PC-9 (cell line): ENCODE measurements at regions not wholly inside any gene's neighbourhood (a gene's known extent, or its start where the extent isn't known, plus 50 kb on each side); places are given as distances from the start of the nearest gene placed in this dataset.
"Not testable (repeated sequence)": the region's sequence is repeated elsewhere in the genome, so short reads cannot be mapped to it uniquely, and the experiment has no call there.

Experiments used
- BruUV-seq: library from RNA; stranded (reverse); fragments of 400-500 nt; replicated peaks from 2 replicates; lab custom pipeline; 2021; lab: Mats Ljungman, UMichigan
- CTCF ChIA-PET: fragments of 300-600 bp; sonication (Branson Sonifier 250); formaldehyde crosslinking; loops from one replicate; lab custom pipeline; 2022; ENCODE audit warnings: antibody characterized with exemption; lab: Charles Lee
- POLR2A ChIA-PET: fragments of 300-600 bp; sonication (Branson Sonifier 250); formaldehyde crosslinking; loops from one replicate; lab custom pipeline; 2022; ENCODE audit warnings: antibody characterized with exemption; ENCODE audit not compliant: unreplicated experiment; lab: Charles Lee
- DNase-seq, 2 experiments: peaks; one replicate each; pipeline versions ENCODE4 v3.0.0 to v3.0.0-alpha.2; 2015 to 2022; ENCODE audit warnings: mixed read lengths in 1 of 2
- H2AFZ ChIP-seq: fragments of 200-600 bp; sonication (generic); 2 replicates; pipeline ENCODE4 v1.8.1; 2017; ENCODE audit warnings: antibody characterized with exemption
- H3F3A ChIP-seq: fragments of 200-600 bp; sonication (generic); 2 replicates; pipeline ENCODE4 v1.8.1; 2017; ENCODE audit warnings: antibody characterized with exemption, mild to moderate bottlenecking, low read depth; ENCODE audit not compliant: insufficient read depth
- H3K27ac ChIP-seq: fragments of 200-600 bp; sonication (generic); 2 replicates; pipeline ENCODE4 v1.6.1; 2016; ENCODE audit warnings: mixed run types
- H3K27me3 ChIP-seq: fragments of 200-600 bp; sonication (generic); 2 replicates; pipeline ENCODE4 v1.6.1; 2016; ENCODE audit warnings: low read depth, mixed run types; ENCODE audit not compliant: insufficient read depth
- H3K36me3 ChIP-seq: fragments of 200-600 bp; sonication (generic); 2 replicates; pipeline ENCODE4 v1.6.1; 2016; ENCODE audit warnings: low read depth, mixed run types
- H3K4me1 ChIP-seq: fragments of 200-600 bp; sonication (generic); replicated peaks from 2 replicates; pipeline ENCODE4 v1.6.1; 2016; ENCODE audit warnings: mixed run types; ENCODE audit not compliant: insufficient read depth
- H3K4me2 ChIP-seq: fragments of 200-600 bp; sonication (generic); 2 replicates; pipeline ENCODE4 v1.6.1; 2017; ENCODE audit warnings: mixed run types
- H3K4me3 ChIP-seq: fragments of 200-600 bp; sonication (generic); 2 replicates; pipeline ENCODE4 v1.6.1; 2016; ENCODE audit warnings: mixed run types
- H3K79me2 ChIP-seq: fragments of 200-600 bp; sonication (generic); 2 replicates; pipeline ENCODE4 v1.6.1; 2017; ENCODE audit warnings: low read depth, mixed run types
- H3K9me2 ChIP-seq: fragments of 200-600 bp; sonication (generic); 2 replicates; pipeline ENCODE4 v1.8.1; 2017; ENCODE audit warnings: mild to moderate bottlenecking; ENCODE audit not compliant: insufficient read depth
- H3K9me3 ChIP-seq: fragments of 200-600 bp; sonication (generic); 2 replicates; pipeline ENCODE4 v1.8.1; 2016; ENCODE audit warnings: low read depth; ENCODE audit not compliant: insufficient read depth
- H4K20me1 ChIP-seq: fragments of 200-600 bp; sonication (generic); 2 replicates; pipeline ENCODE4 v1.8.1; 2017; ENCODE audit not compliant: insufficient read depth
- CTCF ChIP-seq: fragments of 200-600 bp; sonication (generic); conservative IDR thresholded peaks from 2 replicates; pipeline ENCODE4 v1.6.1; 2017; ENCODE audit warnings: mixed run types, antibody characterized with exemption, mild to moderate bottlenecking, moderate library complexity
- EZH2 ChIP-seq: fragments of 200-600 bp; sonication (generic); IDR thresholded peaks from 2 replicates; pipeline ENCODE4 v1.8.0; 2017; ENCODE audit warnings: antibody characterized with exemption, low read depth
- intact Hi-C: fragments of 100-400 bp; cut with micrococcal nuclease; formaldehyde crosslinking; loops from one replicate; pipeline ENCODE4 v1.10.0; 2022; ENCODE audit not compliant: unreplicated experiment

- Histone ChIP-seq H3K4me1 (no peaks in the 10 kb centered on the region), H3K79me2 (no peaks in the 10 kb centered on the region), H3K4me3 (no peak overlapping the region), H2AFZ (no peak overlapping the region), H3K4me2 (no peak overlapping the region), H3K27me3 (peaks cover 46% of the 10 kb centered on the region), H4K20me1 (no peaks in the 10 kb centered on the region), H3K9me3 (no peaks in the 10 kb centered on the region), H3K9me2 (no peaks in the 10 kb centered on the region), H3K36me3 (no peaks in the 10 kb centered on the region), H3K27ac (no peak overlapping the region), H3F3A (no peaks in the 10 kb centered on the region)
- no TSS peak for BruUV-seq
- intact Hi-C loops, result no loop called here
- ChIA-PET POLR2A (no interaction called here), CTCF (no interaction called here)
- TF ChIP-seq CTCF, result no peak
- TF ChIP-seq EZH2, result no peak
- DNase-seq, result no peak
Observed at GRCh38 chr10:100645613-100646392, 99.6 kb upstream of the PAX2 start.

- ChIA-PET CTCF (no interaction called here), POLR2A (no interaction called here)
- TF ChIP-seq EZH2 (no peak), CTCF (no peak)
- Histone ChIP-seq H3K4me3 (no peak overlapping the region), H3K4me1 (no peaks in the 10 kb centered on the region), H3K9me2 (no peaks in the 10 kb centered on the region), H3K27ac (no peak overlapping the region), H3K27me3 (peaks cover 41% of the 10 kb centered on the region), H3K9me3 (no peaks in the 10 kb centered on the region), H3K36me3 (no peaks in the 10 kb centered on the region), H3K4me2 (no peak overlapping the region), H4K20me1 (no peaks in the 10 kb centered on the region), H2AFZ (no peak overlapping the region), H3K79me2 (no peaks in the 10 kb centered on the region), H3F3A (no peaks in the 10 kb centered on the region)
- intact Hi-C loops, result no loop called here
- no peak for DNase-seq
- BruUV-seq, result no TSS peak
Observed at GRCh38 chr10:100647928-100648327, 97.5 kb upstream of the PAX2 start.

- DNase-seq, result no peak
- Histone ChIP-seq H3K27me3 (peaks cover 33% of the 10 kb centered on the region), H3K4me1 (no peaks in the 10 kb centered on the region), H3K9me2 (no peaks in the 10 kb centered on the region), H3K4me2 (no peak overlapping the region), H4K20me1 (no peaks in the 10 kb centered on the region), H3K79me2 (no peaks in the 10 kb centered on the region), H3K36me3 (no peaks in the 10 kb centered on the region), H2AFZ (no peak overlapping the region), H3K27ac (no peak overlapping the region), H3F3A (no peaks in the 10 kb centered on the region), H3K4me3 (no peak overlapping the region), H3K9me3 (no peaks in the 10 kb centered on the region)
- BruUV-seq, result no TSS peak
- TF ChIP-seq CTCF (no peak), EZH2 (no peak)
- intact Hi-C loops, result no loop called here
- ChIA-PET POLR2A (no interaction called here), CTCF (no interaction called here)
Observed at GRCh38 chr10:100650693-100651092, 94.7 kb upstream of the PAX2 start.

- H3K4me2 ChIP-seq, H2AFZ ChIP-seq, BruUV-seq, intact Hi-C loops, H3K79me2 ChIP-seq, H3K9me3 ChIP-seq, H3K27ac ChIP-seq, H4K20me1 ChIP-seq, DNase-seq, H3K9me2 ChIP-seq, H3K4me1 ChIP-seq, CTCF ChIA-PET, H3F3A ChIP-seq, POLR2A ChIA-PET, H3K36me3 ChIP-seq, H3K4me3 ChIP-seq: not testable (repeated sequence)
- H3K27me3 ChIP-seq, result peaks cover 31% of the 10 kb centered on the region
Observed at GRCh38 chr10:100651099-100651498, 94.3 kb upstream of the PAX2 start.
